Hypothalamus (tissue), 51 donors: ENCODE measurements at regions not wholly inside any gene's neighbourhood (a gene's known extent, or its start where the extent isn't known, plus 50 kb on each side); places are given as distances from the start of the nearest gene placed in this dataset.
"Not testable (repeated sequence)": the region's sequence is repeated elsewhere in the genome, so short reads cannot be mapped to it uniquely, and the experiment has no call there.

ENCODE experiments used
- DNase-seq, 51 donors: peaks; one replicate each; lab custom pipeline; 2025; lab: John Stamatoyannopoulos, UW

- no peak for DNase-seq
These were observed 186.1 kb upstream of the CNTN6 start for GRCh38 chr3:906739-907138.

- peak in 1 of 51 donors; percentile 0 for DNase-seq
These were observed 184.0 kb upstream of the CNTN6 start for GRCh38 chr3:908839-909238.

DNA sequence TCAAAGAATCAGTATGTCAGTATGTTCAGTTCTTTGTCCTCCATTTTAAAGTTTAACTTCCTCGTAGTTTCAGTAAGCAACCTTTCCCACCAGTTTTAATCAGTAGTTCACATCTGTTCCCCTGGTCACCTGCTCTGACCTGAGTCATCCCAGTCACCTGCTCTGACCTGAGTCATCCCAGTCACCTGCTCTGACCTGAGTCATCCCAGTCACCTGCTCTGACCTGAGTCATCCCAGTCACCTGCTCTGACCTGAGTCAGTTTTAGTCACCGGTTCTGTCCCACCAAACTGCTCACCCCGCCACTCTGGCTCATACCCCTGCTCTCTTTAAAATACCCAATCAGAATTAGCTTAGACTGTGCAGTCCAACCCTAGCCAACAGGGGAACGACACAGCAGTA is 180.1 kb upstream of the CNTN6 start:
- not testable (repeated sequence) for DNase-seq

- DNase-seq = no peak
These were observed 169.5 kb upstream of the CNTN6 start for GRCh38 chr3:923161-923910.

DNA sequence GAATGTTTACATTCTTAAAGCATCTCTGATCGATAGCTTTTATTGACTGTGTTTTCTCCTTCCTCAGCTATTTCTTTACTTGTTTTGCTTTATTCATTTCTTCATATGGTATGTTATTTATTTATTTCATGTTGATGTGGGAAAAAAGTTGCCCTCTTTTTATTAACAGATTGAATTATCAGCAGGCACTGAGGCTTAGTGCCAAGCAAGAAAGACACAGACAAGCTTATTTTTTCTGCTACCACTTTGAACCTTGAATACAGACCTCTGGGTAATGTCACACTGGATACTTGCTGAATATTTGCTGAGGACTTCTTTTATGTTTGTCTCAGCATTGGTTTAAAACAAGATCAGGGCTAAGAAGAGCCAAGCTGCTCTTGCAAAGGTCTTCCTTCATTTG is 162.0 kb upstream of the CNTN6 start:
- no peak for DNase-seq

DNA sequence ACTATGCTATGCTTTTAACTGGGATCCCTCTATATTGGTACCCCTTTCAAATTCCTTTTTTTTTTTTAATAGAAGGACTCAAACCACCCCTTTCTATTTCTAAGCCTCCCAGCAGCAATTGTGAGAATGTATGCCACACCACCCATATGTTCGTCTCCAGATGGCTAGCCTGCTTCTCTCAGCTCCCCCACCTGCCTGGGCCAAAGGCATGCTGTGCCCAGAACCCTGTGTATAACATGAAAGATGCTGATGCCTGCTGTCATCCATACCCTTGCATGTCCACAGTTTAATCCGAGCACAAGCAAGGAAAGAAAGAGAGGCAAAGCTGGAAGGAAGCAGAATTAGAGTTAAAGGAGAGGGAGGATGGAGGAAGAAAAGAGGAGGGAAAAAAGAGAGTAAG is 159.5 kb upstream of the CNTN6 start:
- no peak for DNase-seq

GRCh38 chr3:944786-945185 is 148.0 kb upstream of the CNTN6 start:
- no peak for DNase-seq

GRCh38 chr3:945738-946137 is 147.1 kb upstream of the CNTN6 start:
- no peak for DNase-seq

GRCh38 chr3:952906-953305 is 139.9 kb upstream of the CNTN6 start:
- no peak for DNase-seq

GRCh38 chr3:963255-963654 is 129.6 kb upstream of the CNTN6 start:
- no peak for DNase-seq

DNA sequence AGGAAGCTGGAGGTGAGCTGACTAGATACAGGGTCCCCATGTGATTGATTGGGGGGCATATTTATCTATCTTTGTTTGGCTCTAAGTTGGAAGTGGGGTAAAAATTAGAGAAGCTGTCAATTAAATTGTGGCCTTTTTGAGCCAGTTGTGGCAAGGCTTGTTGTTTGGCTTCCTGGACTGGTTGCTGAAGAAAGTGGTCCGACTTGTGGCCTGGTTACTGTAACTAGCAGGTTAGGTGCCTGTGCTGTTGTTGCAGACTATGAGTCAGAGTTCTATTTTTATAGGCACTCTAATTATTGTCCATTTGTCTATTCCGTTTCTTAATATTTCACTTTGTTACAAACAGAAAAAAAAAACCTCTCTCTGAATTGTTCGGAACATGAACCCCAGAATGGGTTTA is 129.1 kb upstream of the CNTN6 start:
- DNase-seq = no peak

DNA sequence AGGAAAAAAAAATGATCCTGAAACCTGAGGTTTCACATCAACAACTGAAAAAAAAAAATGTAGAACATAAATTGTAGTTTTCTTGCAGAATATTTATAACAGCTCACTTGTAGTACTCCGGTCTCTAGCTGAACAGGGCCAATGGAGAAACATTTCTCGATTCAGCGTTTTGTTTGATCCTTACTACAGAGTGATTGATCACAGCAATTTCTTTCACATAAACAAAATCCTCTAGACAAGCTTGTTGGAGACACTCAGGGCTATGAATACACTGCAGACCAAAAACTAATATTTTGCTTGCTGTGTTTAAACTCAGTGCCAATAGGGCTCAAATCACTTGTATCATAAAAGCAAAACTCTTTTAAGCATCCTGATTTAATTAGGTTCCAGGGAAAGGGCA is 127.0 kb upstream of the CNTN6 start:
- no peak for DNase-seq

DNA sequence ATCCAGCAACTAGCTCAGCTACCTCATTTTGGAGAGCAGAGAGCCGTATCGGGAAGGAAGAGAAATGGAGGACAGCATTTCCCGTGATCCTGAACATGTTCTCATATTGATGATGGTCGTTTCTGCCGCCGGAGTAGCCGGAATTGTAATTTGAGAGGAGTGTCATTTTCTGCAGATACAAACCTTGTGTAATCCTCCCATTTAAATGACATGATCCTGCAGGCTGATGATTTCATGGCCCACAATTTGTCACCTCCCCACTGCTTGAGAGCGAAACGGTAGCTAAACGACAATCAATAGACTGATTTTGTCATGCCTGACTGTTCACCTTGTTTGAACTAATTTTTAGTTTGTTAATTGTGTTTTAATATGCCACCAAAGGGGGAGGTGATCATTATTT is 126.5 kb upstream of the CNTN6 start:
- DNase-seq = no peak

- no peak for DNase-seq
These were observed 119.5 kb upstream of the CNTN6 start for GRCh38 chr3:973340-973739.

- DNase-seq = no peak
These were observed 116.8 kb upstream of the CNTN6 start for GRCh38 chr3:976006-976405.

DNA sequence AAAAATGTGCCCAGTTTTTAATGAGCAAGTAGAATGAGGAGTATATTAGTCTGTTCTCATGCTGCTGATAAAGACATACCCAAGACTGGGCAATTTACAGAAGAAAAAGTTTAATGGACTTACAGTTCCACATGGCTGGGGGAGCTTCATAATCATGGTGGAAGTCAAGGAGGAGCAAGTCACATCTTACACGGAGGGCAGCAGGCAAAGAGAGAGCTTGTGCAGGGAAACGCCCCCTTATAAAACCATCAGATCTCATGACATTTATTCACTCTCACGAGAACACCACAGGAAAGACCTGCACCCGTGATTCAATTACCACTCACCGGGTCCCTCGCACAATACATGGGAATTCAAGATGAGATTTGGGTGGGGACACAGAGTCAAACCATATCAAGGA is 111.7 kb upstream of the CNTN6 start:
- no peak for DNase-seq

- no peak for DNase-seq
These were observed 104.0 kb upstream of the CNTN6 start for GRCh38 chr3:988785-989184.

- DNase-seq = no peak
These were observed 100.0 kb upstream of the CNTN6 start for GRCh38 chr3:992871-993270.

- no peak for DNase-seq
These were observed 90.8 kb upstream of the CNTN6 start for GRCh38 chr3:1002010-1002409.

DNA sequence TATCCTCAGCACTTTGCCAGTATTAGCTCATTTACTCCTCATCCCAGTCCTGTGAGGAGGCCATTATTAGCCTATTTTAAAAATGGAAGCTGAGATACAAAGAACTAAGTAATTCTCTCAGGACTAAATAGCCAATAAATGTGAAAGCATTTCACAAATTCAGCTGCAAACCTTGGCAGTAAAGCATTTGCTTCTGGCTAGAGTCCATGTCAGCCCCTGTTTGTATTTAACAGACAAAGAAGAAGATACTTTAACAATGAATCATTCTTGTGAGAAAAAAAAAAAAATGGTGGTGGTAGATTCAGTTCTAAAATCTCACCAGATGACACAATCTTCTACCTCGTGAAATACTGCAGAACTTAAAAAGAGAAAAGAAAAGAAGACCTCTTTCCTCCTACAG is 85.0 kb upstream of the CNTN6 start:
- DNase-seq = no peak

GRCh38 chr3:1010228-1010627 is 82.6 kb upstream of the CNTN6 start:
- no peak for DNase-seq

DNA sequence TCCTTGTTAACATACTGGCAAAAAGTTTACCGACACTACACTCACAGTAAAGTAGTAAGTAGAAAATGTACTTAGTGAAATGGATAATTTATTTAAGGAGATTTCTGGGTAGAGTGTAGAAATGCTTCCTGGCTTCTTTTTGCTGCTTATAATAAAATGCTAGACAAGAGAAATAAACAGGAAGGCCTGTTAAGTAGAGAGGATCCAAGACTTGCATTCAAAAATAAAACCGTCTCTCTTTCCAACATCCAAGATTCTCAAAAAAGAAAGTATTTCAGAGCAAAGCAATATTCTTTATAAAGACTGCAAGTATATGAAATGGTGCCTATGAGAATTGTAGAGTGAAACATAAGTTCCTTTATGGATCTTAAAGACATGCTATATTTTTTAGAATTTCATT is 77.0 kb upstream of the CNTN6 start:
- DNase-seq = no peak

- DNase-seq = no peak
These were observed 75.0 kb upstream of the CNTN6 start for GRCh38 chr3:1017870-1018269.
